ENCODE measurements at regions not wholly inside any gene's neighbourhood (a gene's known extent, or its start where the extent isn't known, plus 50 kb on each side); places are given as distances from the start of the nearest gene placed in this dataset.

DNA sequence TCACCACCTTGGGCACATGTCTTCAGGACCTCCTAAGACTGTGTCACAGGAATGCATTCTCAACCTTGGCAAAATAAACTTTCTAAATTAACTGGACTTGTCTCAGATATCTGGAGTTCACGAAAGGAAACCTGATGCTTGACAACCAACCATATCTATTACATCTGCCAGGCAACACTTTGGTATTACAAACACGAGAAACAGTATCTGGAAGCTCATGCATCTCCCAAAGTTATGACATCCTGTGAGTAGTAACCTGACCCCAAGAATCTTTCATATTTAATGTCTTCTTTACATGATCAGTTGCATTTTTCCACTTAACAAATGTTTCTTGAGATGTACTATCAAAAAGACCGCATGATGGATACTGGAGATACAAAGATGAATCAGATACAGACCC, 465.3 kb upstream of the AGTR1 start:
- no peaks in the 10 kb centered on the region for H3K9me1 ChIP-seq (ENCODE audit: insufficient read depth, low read length)
- H2BK5ac ChIP-seq (ENCODE audit: low read depth, low read length, poor library complexity, severe bottlenecking), result no peak overlapping the region
- no peak overlapping the region for H4K5ac ChIP-seq (ENCODE audit: low read depth, low read length)
- H2AK9ac ChIP-seq (replicated peaks; ENCODE audit: low read depth, low read length, poor library complexity), result no peak overlapping the region
- in situ Hi-C loops (cut with MboI; ENCODE audit: low sequenced_read_pairs) (no loop called here), dilution Hi-C loops (cut with HindIII; ENCODE audit: low sequenced_read_pairs, unreplicated experiment) (no loop called here), intact Hi-C loops (cut with micrococcal nuclease) (no loop called here)
- no peak overlapping the region for H3K4ac ChIP-seq (ENCODE audit: low read depth, low read length)
- no peak overlapping the region for H2AK5ac ChIP-seq (ENCODE audit: low read depth, low read length)
- H2AFZ ChIP-seq (replicated peaks; ENCODE audit: low read length, poor library complexity), result no peak overlapping the region
- H3K23ac ChIP-seq (ENCODE audit: low read depth, low read length), result no peak overlapping the region
- no peak overlapping the region for H3K9ac ChIP-seq (ENCODE audit: low read depth, low read length)
- H3K27ac ChIP-seq (ENCODE audit: insufficient read depth, low read length), result no peak overlapping the region
- no peaks in the 10 kb centered on the region for H3K4me1 ChIP-seq (ENCODE audit: control insufficient read depth, insufficient read depth, low read length)
- BruUV-seq (replicated peaks), result no TSS peak
- H3K27me3 ChIP-seq (ENCODE audit: control insufficient read depth, insufficient read depth, low read length), result no peaks in the 10 kb centered on the region
- H4K8ac ChIP-seq (ENCODE audit: low read depth in 2 of 2, low read length in 2 of 2), result no peak overlapping the region
- POLR2A ChIA-PET (ENCODE audit: unreplicated experiment), result no interaction called here
- no peak overlapping the region for H3K56ac ChIP-seq (ENCODE audit: extremely low read depth, insufficient read depth, low read length)
- no peak for DNase-seq
- ATAC-seq (ENCODE audit: low read depth), result no peak
- no CpG with 5 or more reads among the region's 3 CpGs for WGBS, 2 experiments (ENCODE audit: extremely low coverage in 2 of 2, insufficient read length in 1 of 2)
- TF ChIP-seq RAD21 (IDR thresholded peaks at IDR 0.05; ENCODE audit: low read length) (no peak), RFX5 (IDR thresholded peaks at IDR 0.05; ENCODE audit: low read depth, low read length) (no peak), BHLHE40 (IDR thresholded peaks at IDR 0.05; ENCODE audit: low read depth, low read length) (no peak), NFE2L2 (IDR thresholded peaks at IDR 0.05; ENCODE audit: low read depth, low read length) (no peak), MAZ (IDR thresholded peaks at IDR 0.05; ENCODE audit: borderline replicate concordance, low read depth, low read length) (no peak), SMC3 (IDR thresholded peaks at IDR 0.05; ENCODE audit: low read depth, low read length) (no peak), MAFK (IDR thresholded peaks at IDR 0.05; ENCODE audit: low read depth, low read length) (no peak), CEBPB (IDR thresholded peaks at IDR 0.05; ENCODE audit: low read depth, low read length) (no peak), CHD1 (IDR thresholded peaks at IDR 0.05; ENCODE audit: low read depth, low read length) (no peak), ELK1 (IDR thresholded peaks at IDR 0.05; ENCODE audit: borderline replicate concordance, low read depth, low read length) (no peak), FOS (IDR thresholded peaks at IDR 0.05; ENCODE audit: low read depth, low read length) (no peak), MXI1 (IDR thresholded peaks at IDR 0.05; ENCODE audit: borderline replicate concordance, low read depth, low read length) (no peak), RCOR1 (IDR thresholded peaks at IDR 0.05; ENCODE audit: insufficient replicate concordance, low read length) (no peak)
- TF ChIP-seq, protein P1, sequence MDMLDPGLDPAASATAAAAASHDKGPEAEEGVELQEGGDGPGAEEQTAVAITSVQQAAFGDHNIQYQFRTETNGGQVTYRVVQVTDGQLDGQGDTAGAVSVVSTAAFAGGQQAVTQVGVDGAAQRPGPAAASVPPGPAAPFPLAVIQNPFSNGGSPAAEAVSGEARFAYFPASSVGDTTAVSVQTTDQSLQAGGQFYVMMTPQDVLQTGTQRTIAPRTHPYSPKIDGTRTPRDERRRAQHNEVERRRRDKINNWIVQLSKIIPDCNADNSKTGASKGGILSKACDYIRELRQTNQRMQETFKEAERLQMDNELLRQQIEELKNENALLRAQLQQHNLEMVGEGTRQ (IDR thresholded peaks at IDR 0.05; ENCODE audit: low read depth, low read length), result no peak
- TF ChIP-seq, protein P2, sequence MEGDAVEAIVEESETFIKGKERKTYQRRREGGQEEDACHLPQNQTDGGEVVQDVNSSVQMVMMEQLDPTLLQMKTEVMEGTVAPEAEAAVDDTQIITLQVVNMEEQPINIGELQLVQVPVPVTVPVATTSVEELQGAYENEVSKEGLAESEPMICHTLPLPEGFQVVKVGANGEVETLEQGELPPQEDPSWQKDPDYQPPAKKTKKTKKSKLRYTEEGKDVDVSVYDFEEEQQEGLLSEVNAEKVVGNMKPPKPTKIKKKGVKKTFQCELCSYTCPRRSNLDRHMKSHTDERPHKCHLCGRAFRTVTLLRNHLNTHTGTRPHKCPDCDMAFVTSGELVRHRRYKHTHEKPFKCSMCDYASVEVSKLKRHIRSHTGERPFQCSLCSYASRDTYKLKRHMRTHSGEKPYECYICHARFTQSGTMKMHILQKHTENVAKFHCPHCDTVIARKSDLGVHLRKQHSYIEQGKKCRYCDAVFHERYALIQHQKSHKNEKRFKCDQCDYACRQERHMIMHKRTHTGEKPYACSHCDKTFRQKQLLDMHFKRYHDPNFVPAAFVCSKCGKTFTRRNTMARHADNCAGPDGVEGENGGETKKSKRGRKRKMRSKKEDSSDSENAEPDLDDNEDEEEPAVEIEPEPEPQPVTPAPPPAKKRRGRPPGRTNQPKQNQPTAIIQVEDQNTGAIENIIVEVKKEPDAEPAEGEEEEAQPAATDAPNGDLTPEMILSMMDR (conservative IDR thresholded peaks at IDR 0.05; ENCODE audit: low read depth, low read length), result no peak
- no peaks in the 10 kb centered on the region for H3K9me3 ChIP-seq (ENCODE audit: control insufficient read depth, insufficient read depth, low read length)
- no peaks in the 10 kb centered on the region for H3K36me3 ChIP-seq (ENCODE audit: control insufficient read depth, insufficient read depth, low read length)
- CTCF ChIA-PET, result no interaction called here
- no peak overlapping the region for H4K91ac ChIP-seq (ENCODE audit: insufficient read depth, low read depth, low read length)
- H2BK120ac ChIP-seq (ENCODE audit: low read depth, low read length), result no peak overlapping the region
- no peak overlapping the region for H2BK15ac ChIP-seq (ENCODE audit: low read depth, low read length)
- no peak overlapping the region for H3K4me3 ChIP-seq (ENCODE audit: insufficient read depth, low read depth, low read length)
- H3K18ac ChIP-seq (ENCODE audit: low read depth, low read length), result no peak overlapping the region
- H4K20me1 ChIP-seq (ENCODE audit: insufficient read depth, low read length), result no peaks in the 10 kb centered on the region
- H3K14ac ChIP-seq (replicated peaks; ENCODE audit: low read depth, low read length), result no peak overlapping the region; the same call in 1 of the 2 replicates
- H3K4me2 ChIP-seq (ENCODE audit: low read depth, low read length), result no peak overlapping the region
- H2BK20ac ChIP-seq (ENCODE audit: low read depth, low read length), result no peak overlapping the region
- no peaks in the 10 kb centered on the region for H3K79me1 ChIP-seq (ENCODE audit: low read depth in 1 of 2, low read length in 2 of 2)

Data from IMR-90 (cell line).